SK-N-SH treated with all-trans-retinoic acid at 6 μM for 48 hours (cell line): ENCODE measurements at regions not wholly inside any gene's neighbourhood (a gene's known extent, or its start where the extent isn't known, plus 50 kb on each side); places are given as distances from the start of the nearest gene placed in this dataset.

Experiments used
- ATAC-seq: fragments of 200-7000 bp; cut with Tn5 transposase; 3 replicates; pipeline ENCODE4 v1.9.1; 2020; ENCODE audit warnings: mild to moderate bottlenecking, moderate library complexity
- ARNTL ChIP-seq: fragments of 450-650 bp; formaldehyde crosslinking; IDR thresholded peaks from 2 replicates; pipeline ENCODE4 v1.5.0; 2020; ENCODE audit warnings: low read depth, mild to moderate bottlenecking, moderate library complexity, borderline replicate concordance
- BACH2 ChIP-seq: fragments of 250-450 bp; sonication (Bioruptor Pico); IDR thresholded peaks from 2 replicates; pipeline ENCODE4 v1.9.0; 2021; ENCODE audit warnings: mild to moderate bottlenecking, borderline replicate concordance
- CREB5 ChIP-seq: fragments of 250-450 bp; sonication (Bioruptor Pico); IDR thresholded peaks from 2 replicates; pipeline ENCODE4 v1.5.1; 2020; ENCODE audit warnings: low read depth, mild to moderate bottlenecking, moderate library complexity
- CSDC2 ChIP-seq: fragments of 250-450 bp; sonication (Bioruptor Pico); IDR thresholded peaks from 2 replicates; pipeline ENCODE4 v1.5.0; 2020; ENCODE audit warnings: mild to moderate bottlenecking, moderate library complexity
- CSRNP3 ChIP-seq: fragments of 250-450 bp; sonication (Bioruptor Pico); IDR thresholded peaks from 2 replicates; pipeline ENCODE4 v1.5.1; 2021; ENCODE audit warnings: mild to moderate bottlenecking, moderate library complexity
- ESRRG ChIP-seq: fragments of 250-450 bp; sonication (Bioruptor Pico); IDR thresholded peaks from 2 replicates; pipeline ENCODE4 v1.6.1; 2021; ENCODE audit warnings: mild to moderate bottlenecking
- GLIS3 ChIP-seq: fragments of 250-450 bp; sonication (Bioruptor Pico); IDR thresholded peaks from 2 replicates; pipeline ENCODE4 v1.5.0; 2020; ENCODE audit warnings: mild to moderate bottlenecking, moderate library complexity
- ISL1 ChIP-seq: fragments of 250-450 bp; sonication (Bioruptor Pico); IDR thresholded peaks from 2 replicates; pipeline ENCODE4 v2.1.2; 2022; ENCODE audit warnings: mild to moderate bottlenecking, moderate library complexity
- OSR1 ChIP-seq: fragments of 250-450 bp; sonication (Bioruptor Pico); IDR thresholded peaks from 2 replicates; pipeline ENCODE4 v1.8.0; 2022; ENCODE audit warnings: moderate library complexity, mild to moderate bottlenecking, inconsistent platforms
- PATZ1 ChIP-seq: fragments of 250-450 bp; sonication (Bioruptor Pico); IDR thresholded peaks from 2 replicates; pipeline ENCODE4 v1.8.0; 2020; ENCODE audit warnings: mild to moderate bottlenecking, moderate library complexity, borderline replicate concordance
- PPARA ChIP-seq: fragments of 250-450 bp; sonication (Bioruptor Pico); IDR thresholded peaks from 2 replicates; pipeline ENCODE4 v1.5.0; 2020; ENCODE audit warnings: mild to moderate bottlenecking, borderline replicate concordance
- RARB ChIP-seq: fragments of 250-450 bp; sonication (Bioruptor Pico); IDR thresholded peaks from 2 replicates; pipeline ENCODE4 v1.8.0; 2021; ENCODE audit warnings: mild to moderate bottlenecking, moderate library complexity
- SNAI2 ChIP-seq: fragments of 250-450 bp; sonication (Bioruptor Pico); IDR thresholded peaks from 2 replicates; pipeline ENCODE4 v1.5.0; 2020; ENCODE audit warnings: mild to moderate bottlenecking, moderate library complexity
- TCF4 ChIP-seq: fragments of 250-450 bp; sonication (Bioruptor Pico); IDR thresholded peaks from 2 replicates; pipeline ENCODE4 v1.8.0; 2021; ENCODE audit warnings: mild to moderate bottlenecking, moderate library complexity, borderline replicate concordance
- TOX ChIP-seq: fragments of 250-450 bp; sonication (Bioruptor Pico); IDR thresholded peaks from 2 replicates; pipeline ENCODE4 v1.8.0; 2021; ENCODE audit warnings: mild to moderate bottlenecking, moderate library complexity, borderline replicate concordance
- TSHZ2 ChIP-seq: fragments of 250-450 bp; sonication (Bioruptor Pico); IDR thresholded peaks from 2 replicates; pipeline ENCODE4 v1.5.0; 2020; ENCODE audit warnings: mild to moderate bottlenecking, moderate library complexity
- ZC3H10 ChIP-seq: fragments of 250-450 bp; sonication (Bioruptor Pico); IDR thresholded peaks from 2 replicates; pipeline ENCODE4 v1.5.1; 2021; ENCODE audit warnings: mild to moderate bottlenecking, moderate library complexity
- ZFP3 ChIP-seq: fragments of 250-450 bp; sonication (Bioruptor Pico); IDR thresholded peaks from 2 replicates; pipeline ENCODE4 v1.5.0; 2020; ENCODE audit warnings: mild to moderate bottlenecking, moderate library complexity
- ZFP30 ChIP-seq: fragments of 450-650 bp; formaldehyde crosslinking; IDR thresholded peaks from 2 replicates; pipeline ENCODE4 v1.5.0; 2022; ENCODE audit warnings: mild to moderate bottlenecking, moderate library complexity
- ZNF565 ChIP-seq: fragments of 450-650 bp; formaldehyde crosslinking; conservative IDR thresholded peaks from 2 replicates; pipeline ENCODE4 v1.5.0; 2020; ENCODE audit warnings: low read depth, mild to moderate bottlenecking, moderate library complexity
- ZNF70 ChIP-seq: fragments of 450-650 bp; formaldehyde crosslinking; IDR thresholded peaks from 2 replicates; pipeline ENCODE4 v1.5.0; 2020; ENCODE audit warnings: mild to moderate bottlenecking, moderate library complexity
- ZNF8 ChIP-seq: fragments of 450-650 bp; formaldehyde crosslinking; IDR thresholded peaks from 2 replicates; pipeline ENCODE4 v1.5.0; 2020; ENCODE audit warnings: mild to moderate bottlenecking, moderate library complexity

GRCh38 chr18:5052491-5052890 is 144.6 kb downstream of the AKAIN1 start:
- no peak for TF ChIP-seq ZNF70 (CRISPR knock-in tag)
- no peak for TF ChIP-seq CREB5 (CRISPR knock-in tag)
- no peak for TF ChIP-seq CSDC2 (CRISPR knock-in tag)
- no peak for TF ChIP-seq GLIS3 (CRISPR knock-in tag)
- no peak for TF ChIP-seq PPARA (CRISPR knock-in tag)
- no peak for TF ChIP-seq TCF4 (CRISPR knock-in tag)
- no peak for TF ChIP-seq ZNF565 (CRISPR knock-in tag)
- TF ChIP-seq ESRRG (CRISPR knock-in tag) = no peak
- no peak for TF ChIP-seq ARNTL (CRISPR knock-in tag)
- no peak for TF ChIP-seq ZFP30
- TF ChIP-seq BACH2 (CRISPR knock-in tag) = no peak
- no peak for TF ChIP-seq SNAI2 (CRISPR knock-in tag)
- TF ChIP-seq PATZ1 (CRISPR knock-in tag) = no peak
- no peak for TF ChIP-seq RARB (CRISPR knock-in tag)
- no peak for ATAC-seq

- no peak for TF ChIP-seq OSR1 (CRISPR knock-in tag)
- TF ChIP-seq ZNF70 (CRISPR knock-in tag) = no peak
- TF ChIP-seq CREB5 (CRISPR knock-in tag) = no peak
- TF ChIP-seq PPARA (CRISPR knock-in tag) = no peak
- no peak for TF ChIP-seq SNAI2 (CRISPR knock-in tag)
- TF ChIP-seq ZNF565 (CRISPR knock-in tag) = no peak
- no peak for TF ChIP-seq CSRNP3 (CRISPR knock-in tag)
- TF ChIP-seq CSDC2 (CRISPR knock-in tag) = no peak
- no peak for TF ChIP-seq ZFP3
- no peak for TF ChIP-seq ISL1 (CRISPR knock-in tag)
- no peak for TF ChIP-seq PATZ1 (CRISPR knock-in tag)
- no peak for TF ChIP-seq TSHZ2
- TF ChIP-seq ZNF8 = no peak
- no peak for TF ChIP-seq ZFP30
- no peak for ATAC-seq
These were observed 145.8 kb downstream of the AKAIN1 start for GRCh38 chr18:5051207-5051606.

GRCh38 chr18:5049124-5049523 is 147.9 kb downstream of the AKAIN1 start:
- ATAC-seq = no peak
- no peak for TF ChIP-seq ZNF8
- no peak for TF ChIP-seq TOX (CRISPR knock-in tag)
- TF ChIP-seq ARNTL (CRISPR knock-in tag) = no peak
- no peak for TF ChIP-seq ZC3H10 (CRISPR knock-in tag)
- no peak for TF ChIP-seq ZNF565 (CRISPR knock-in tag)
